ENCODE measurements at regions not wholly inside any gene's neighbourhood (a gene's known extent, or its start where the extent isn't known, plus 50 kb on each side); places are given as distances from the start of the nearest gene placed in this dataset.
"Not testable (repeated sequence)": the region's sequence is repeated elsewhere in the genome, so short reads cannot be mapped to it uniquely, and the experiment has no call there.

GRCh38 chrX:10676235-10676957 is 56.0 kb upstream of the MID1 start:
- Mint-ChIP-seq H3K4me3 (ENCODE audit: low read depth, unreplicated experiment) (no peak overlapping the region), H3K36me3 (ENCODE audit: insufficient read depth, unreplicated experiment) (no peaks in the 10 kb centered on the region), H3K9me3 (ENCODE audit: low read depth, unreplicated experiment) (no peaks in the 10 kb centered on the region), H3K27ac (ENCODE audit: unreplicated experiment) (no peak overlapping the region), H3K27me3 (ENCODE audit: unreplicated experiment) (no peaks in the 10 kb centered on the region), H3K4me1 (ENCODE audit: low read depth, unreplicated experiment) (peaks cover 7% of the 10 kb centered on the region)
- no peak for TF ChIP-seq CTCF (IDR thresholded peaks at IDR 0.05; ENCODE audit: unreplicated experiment)
- no TSS peak for BruUV-seq (replicated peaks)
- DNase-seq, result no peak
- CTCF ChIA-PET, result no interaction called here
- intact Hi-C loops (cut with micrococcal nuclease; ENCODE audit: unreplicated experiment), result no loop called here

GRCh38 chrX:10677490-10677889 is 57.1 kb upstream of the MID1 start:
- Mint-ChIP-seq H3K9me3 (ENCODE audit: low read depth, unreplicated experiment) (no peaks in the 10 kb centered on the region), H3K27ac (ENCODE audit: unreplicated experiment) (no peak overlapping the region), H3K4me1 (ENCODE audit: low read depth, unreplicated experiment) (peaks cover 7% of the 10 kb centered on the region), H3K36me3 (ENCODE audit: insufficient read depth, unreplicated experiment) (no peaks in the 10 kb centered on the region), H3K27me3 (ENCODE audit: unreplicated experiment) (no peaks in the 10 kb centered on the region), H3K4me3 (ENCODE audit: low read depth, unreplicated experiment) (no peak overlapping the region)
- intact Hi-C loops (cut with micrococcal nuclease; ENCODE audit: unreplicated experiment), result no loop called here
- BruUV-seq (replicated peaks), result no TSS peak
- DNase-seq, result no peak
- CTCF ChIA-PET, result no interaction called here
- TF ChIP-seq CTCF (IDR thresholded peaks at IDR 0.05; ENCODE audit: unreplicated experiment), result no peak

GRCh38 chrX:10679387-10679786 is 59.0 kb upstream of the MID1 start:
- BruUV-seq (replicated peaks), result no TSS peak
- no peaks in the 10 kb centered on the region for H3K27me3 Mint-ChIP-seq (ENCODE audit: unreplicated experiment)
- no peak for TF ChIP-seq CTCF (IDR thresholded peaks at IDR 0.05; ENCODE audit: unreplicated experiment)
- peaks cover 16% of the 10 kb centered on the region for H3K4me1 Mint-ChIP-seq (ENCODE audit: low read depth, unreplicated experiment)
- no peaks in the 10 kb centered on the region for H3K9me3 Mint-ChIP-seq (ENCODE audit: low read depth, unreplicated experiment)
- no peak for DNase-seq
- intact Hi-C loops (cut with micrococcal nuclease; ENCODE audit: unreplicated experiment), result no loop called here
- H3K4me3 Mint-ChIP-seq (ENCODE audit: low read depth, unreplicated experiment), result no peak overlapping the region
- CTCF ChIA-PET, result no interaction called here
- H3K27ac Mint-ChIP-seq (ENCODE audit: unreplicated experiment), result no peak overlapping the region
- H3K36me3 Mint-ChIP-seq (ENCODE audit: insufficient read depth, unreplicated experiment), result no peaks in the 10 kb centered on the region

GRCh38 chrX:10681167-10681566 is 60.8 kb upstream of the MID1 start:
- intact Hi-C loops (cut with micrococcal nuclease; ENCODE audit: unreplicated experiment), result no loop called here
- no peak for TF ChIP-seq CTCF (IDR thresholded peaks at IDR 0.05; ENCODE audit: unreplicated experiment)
- no peak overlapping the region for H3K4me3 Mint-ChIP-seq (ENCODE audit: low read depth, unreplicated experiment)
- no peak for DNase-seq
- no peaks in the 10 kb centered on the region for H3K9me3 Mint-ChIP-seq (ENCODE audit: low read depth, unreplicated experiment)
- peaks cover 2% of the 10 kb centered on the region for H3K36me3 Mint-ChIP-seq (ENCODE audit: insufficient read depth, unreplicated experiment)
- H3K27ac Mint-ChIP-seq (ENCODE audit: unreplicated experiment), result no peak overlapping the region
- CTCF ChIA-PET, result interaction anchor here (0.6 kb wide), 1 partner anchor 58 kb away, joined by 5 read pairs; no protein-coding TSS in a partner anchor
- H3K4me1 Mint-ChIP-seq (ENCODE audit: low read depth, unreplicated experiment), result peaks cover 19% of the 10 kb centered on the region
- no peaks in the 10 kb centered on the region for H3K27me3 Mint-ChIP-seq (ENCODE audit: unreplicated experiment)
- no TSS peak for BruUV-seq (replicated peaks)

GRCh38 chrX:10683631-10684030 is 63.2 kb upstream of the MID1 start:
- H3K4me1 Mint-ChIP-seq (ENCODE audit: low read depth, unreplicated experiment), result peaks cover 24% of the 10 kb centered on the region
- intact Hi-C loops (cut with micrococcal nuclease; ENCODE audit: unreplicated experiment); H3K4me3 Mint-ChIP-seq (ENCODE audit: low read depth, unreplicated experiment); H3K36me3 Mint-ChIP-seq (ENCODE audit: insufficient read depth, unreplicated experiment); H3K9me3 Mint-ChIP-seq (ENCODE audit: low read depth, unreplicated experiment); H3K27ac Mint-ChIP-seq (ENCODE audit: unreplicated experiment); H3K27me3 Mint-ChIP-seq (ENCODE audit: unreplicated experiment); DNase-seq; BruUV-seq (replicated peaks): not testable (repeated sequence)
- CTCF ChIA-PET, result interaction anchor here (0.6 to 0.7 kb wide), 3 partner anchors 26 to 141 kb away, joined by 3 to 13 read pairs (median 4); no protein-coding TSS in a partner anchor

Measured in Calu3 (cell line).